ENCODE measurements at regions not wholly inside any gene's neighbourhood (a gene's known extent, or its start where the extent isn't known, plus 50 kb on each side); places are given as distances from the start of the nearest gene placed in this dataset.

DNA sequence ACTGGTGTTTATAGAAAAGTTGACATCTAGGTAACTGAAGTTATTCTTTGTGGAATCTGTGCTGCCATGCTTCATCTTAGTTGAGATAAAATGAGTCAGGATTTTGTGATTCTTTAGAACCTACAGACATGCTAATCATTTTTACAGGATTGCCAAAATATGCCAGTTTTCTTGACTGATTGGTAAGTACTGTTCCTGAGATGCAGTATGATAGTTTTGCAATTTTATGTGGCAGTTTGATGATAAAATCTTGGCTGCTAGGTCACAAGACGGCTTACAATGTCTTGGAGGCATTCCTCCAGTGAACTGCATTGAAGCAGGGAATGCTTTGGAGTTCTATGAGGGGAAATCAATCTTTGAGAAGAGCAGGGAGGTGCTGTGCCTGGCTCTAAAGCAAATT is 104.4 kb upstream of the ESX1 start:
- no peaks in the 10 kb centered on the region for H3K36me3 Mint-ChIP-seq
- H3K27ac Mint-ChIP-seq, result no peak overlapping the region
- Histone ChIP-seq H3K4me3 (ENCODE audit: low read length) (no peak overlapping the region), H3K9me3 (ENCODE audit: control insufficient read depth, insufficient read depth, low read length) (no peaks in the 10 kb centered on the region), H3K27me3 (ENCODE audit: control insufficient read depth, insufficient read depth, low read length) (no peaks in the 10 kb centered on the region), H3K36me3 (ENCODE audit: control insufficient read depth, insufficient read depth, low read length) (no peaks in the 10 kb centered on the region), H3K4me1 (ENCODE audit: control insufficient read depth, insufficient read depth, low read length) (no peaks in the 10 kb centered on the region), H3K27ac (ENCODE audit: low read length) (no peak overlapping the region)
- H3K9me3 Mint-ChIP-seq, result no peaks in the 10 kb centered on the region
- ATAC-seq, result no peak
- no peaks in the 10 kb centered on the region for H3K4me1 Mint-ChIP-seq
- intact Hi-C loops (cut with micrococcal nuclease), result no loop called here
- 64% methylated on average over 1 of the region's 1 CpG for WGBS (ENCODE audit: insufficient coverage)
- no peak overlapping the region for H3K4me3 Mint-ChIP-seq
- TF ChIP-seq CTCF (IDR thresholded peaks at IDR 0.05), result no peak
- peaks cover 0 to 34% of the 10 kb centered on the region in 2 donors for H3K27me3 Mint-ChIP-seq (ENCODE audit: low read depth in 2 of 2)
- no peak for DNase-seq

DNA sequence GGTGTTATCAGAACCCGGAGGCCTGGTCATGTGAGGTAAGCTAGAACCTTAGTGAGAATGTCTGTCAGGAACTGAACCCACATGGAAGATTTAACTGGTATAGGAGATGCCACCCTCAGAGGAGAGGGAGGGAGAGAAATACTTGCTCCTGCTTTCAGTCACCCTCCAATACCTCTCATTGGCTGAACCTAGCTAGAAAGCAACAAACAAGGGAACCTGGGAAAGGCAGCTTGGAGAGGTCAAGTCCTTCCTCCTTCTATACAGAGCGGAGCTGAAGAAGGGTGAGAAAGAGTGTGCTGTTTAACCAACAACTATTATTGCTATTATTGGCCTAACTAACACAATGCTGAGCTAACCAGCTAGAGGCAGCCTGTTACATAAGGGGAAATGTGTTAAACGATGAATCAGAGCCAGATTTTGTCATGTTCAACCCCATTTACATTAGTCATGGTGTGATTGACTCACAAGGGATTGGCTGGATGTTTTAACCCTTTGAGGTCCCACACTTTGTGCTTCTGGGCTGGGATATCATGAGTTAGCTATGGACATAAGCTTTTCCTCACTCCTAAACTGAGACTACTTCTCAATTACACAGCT is 96.5 kb upstream of the ESX1 start:
- no peak for ATAC-seq

GRCh38 chrX:104347860-104348259 is 93.1 kb upstream of the ESX1 start:
- Mint-ChIP-seq H3K27me3 (ENCODE audit: low read depth in 2 of 2) (peaks cover 11 to 24% of the 10 kb centered on the region in 2 donors), H3K4me3 (no peak overlapping the region), H3K9me3 (no peaks in the 10 kb centered on the region), H3K36me3 (no peaks in the 10 kb centered on the region), H3K27ac (no peak overlapping the region), H3K4me1 (peaks cover 7 to 12% of the 10 kb centered on the region in 2 donors)
- Histone ChIP-seq H3K4me1 (ENCODE audit: control insufficient read depth, insufficient read depth, low read length) (no peaks in the 10 kb centered on the region), H3K27me3 (ENCODE audit: control insufficient read depth, insufficient read depth, low read length) (no peaks in the 10 kb centered on the region), H3K4me3 (ENCODE audit: low read length) (no peak overlapping the region), H3K27ac (ENCODE audit: low read length) (no peak overlapping the region), H3K36me3 (ENCODE audit: control insufficient read depth, insufficient read depth, low read length) (no peaks in the 10 kb centered on the region), H3K9me3 (ENCODE audit: control insufficient read depth, insufficient read depth, low read length) (no peaks in the 10 kb centered on the region)
- 52% methylated on average over 3 of the region's 4 CpGs for WGBS (ENCODE audit: insufficient coverage)
- DNase-seq (no peak), ATAC-seq (no peak)
- intact Hi-C loops (cut with micrococcal nuclease), result no loop called here
- TF ChIP-seq CTCF (IDR thresholded peaks at IDR 0.05), result no peak

More for the DNA sequence above, 96.5 kb upstream of the ESX1 start:
- TF ChIP-seq CTCF (IDR thresholded peaks at IDR 0.05), result no peak
- Mint-ChIP-seq H3K27ac (no peak overlapping the region), H3K4me3 (no peak overlapping the region), H3K4me1 (peaks cover 0 to 6% of the 10 kb centered on the region in 2 donors), H3K27me3 (ENCODE audit: low read depth in 2 of 2) (peaks cover 13 to 24% of the 10 kb centered on the region in 2 donors), H3K9me3 (no peaks in the 10 kb centered on the region), H3K36me3 (no peaks in the 10 kb centered on the region)
- intact Hi-C loops (cut with micrococcal nuclease), result no loop called here
- no peaks in the 10 kb centered on the region for H3K9me3 ChIP-seq (ENCODE audit: control insufficient read depth, insufficient read depth, low read length)
- H3K27me3 ChIP-seq (ENCODE audit: control insufficient read depth, insufficient read depth, low read length), result no peaks in the 10 kb centered on the region
- H3K4me1 ChIP-seq (ENCODE audit: control insufficient read depth, insufficient read depth, low read length), result no peaks in the 10 kb centered on the region
- H3K36me3 ChIP-seq (ENCODE audit: control insufficient read depth, insufficient read depth, low read length), result no peaks in the 10 kb centered on the region
- no peak overlapping the region for H3K4me3 ChIP-seq (ENCODE audit: low read length)
- DNase-seq, result no peak
- no peak overlapping the region for H3K27ac ChIP-seq (ENCODE audit: low read length)
- 82% methylated on average over 1 of the region's 3 CpGs for WGBS (ENCODE audit: insufficient coverage)

Measured in natural killer cell (primary cell).